GM18861 (cell line): ENCODE measurements at regions not wholly inside any gene's neighbourhood (a gene's known extent, or its start where the extent isn't known, plus 50 kb on each side); places are given as distances from the start of the nearest gene placed in this dataset.

Experiments
- ATAC-seq: cut with Tn5 transposase; IDR thresholded peaks from one replicate; pipeline ENCODE4 v1.9.1; 2021; ENCODE audit not compliant: unreplicated experiment

GRCh38 chrX:39716401-39716800, 381.4 kb downstream of the BCOR start:
- no peak for ATAC-seq

DNA sequence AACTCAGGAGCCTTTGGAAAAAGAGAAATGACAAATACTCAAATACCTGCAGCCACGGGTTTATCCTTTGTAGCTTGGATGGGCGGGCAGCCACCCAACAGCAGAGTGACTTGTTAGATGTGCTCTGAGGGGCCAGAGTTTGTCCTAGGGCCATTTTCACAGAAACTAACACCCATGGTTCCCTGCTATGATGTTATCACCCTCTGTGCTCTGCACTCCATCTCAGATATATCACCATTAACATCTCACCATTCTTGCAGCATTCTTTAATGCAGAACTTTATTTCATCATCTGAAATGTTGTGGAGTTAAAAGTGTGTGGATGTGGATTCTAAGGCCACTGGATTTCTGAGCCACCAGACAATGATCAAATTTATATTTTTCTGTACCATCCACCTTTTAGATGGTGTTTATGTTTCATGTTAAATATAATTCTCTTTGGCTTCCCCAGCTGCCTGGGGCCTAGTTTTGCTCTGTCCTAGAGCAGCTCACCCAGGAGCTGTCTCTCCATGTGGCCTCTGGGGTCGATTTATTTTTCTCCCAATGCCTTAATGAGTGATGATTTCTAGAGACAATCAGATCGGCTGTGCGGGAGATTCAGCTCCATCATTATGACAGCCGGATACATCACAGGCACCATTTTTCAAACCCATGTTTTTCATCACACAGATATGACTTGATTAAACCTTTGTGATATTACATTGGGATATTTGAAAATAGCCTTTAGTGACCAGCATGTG, 380.8 kb downstream of the BCOR start:
- ATAC-seq, result no peak

DNA sequence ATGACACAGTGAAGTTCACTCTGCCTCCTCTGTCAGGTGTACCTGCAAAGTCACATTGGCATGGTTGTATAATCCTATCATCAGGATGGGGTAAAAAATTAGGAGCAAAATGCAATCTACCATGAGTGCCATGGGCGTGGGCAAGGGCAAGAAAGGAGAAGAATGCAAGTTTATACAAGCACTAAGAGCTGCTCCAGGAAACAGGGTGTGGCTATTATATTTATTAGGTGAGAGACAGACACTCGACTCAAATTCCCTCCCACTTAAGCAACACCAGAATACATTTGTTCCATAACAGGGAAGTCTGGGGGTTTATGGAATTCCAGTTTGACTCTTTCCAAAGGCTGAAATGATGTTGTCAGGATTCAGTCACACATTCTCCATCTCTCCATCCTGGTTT, 378.8 kb downstream of the BCOR start:
- ATAC-seq, result no peak

- no peak for ATAC-seq
These were observed 376.8 kb downstream of the BCOR start for GRCh38 chrX:39720945-39721344.

DNA sequence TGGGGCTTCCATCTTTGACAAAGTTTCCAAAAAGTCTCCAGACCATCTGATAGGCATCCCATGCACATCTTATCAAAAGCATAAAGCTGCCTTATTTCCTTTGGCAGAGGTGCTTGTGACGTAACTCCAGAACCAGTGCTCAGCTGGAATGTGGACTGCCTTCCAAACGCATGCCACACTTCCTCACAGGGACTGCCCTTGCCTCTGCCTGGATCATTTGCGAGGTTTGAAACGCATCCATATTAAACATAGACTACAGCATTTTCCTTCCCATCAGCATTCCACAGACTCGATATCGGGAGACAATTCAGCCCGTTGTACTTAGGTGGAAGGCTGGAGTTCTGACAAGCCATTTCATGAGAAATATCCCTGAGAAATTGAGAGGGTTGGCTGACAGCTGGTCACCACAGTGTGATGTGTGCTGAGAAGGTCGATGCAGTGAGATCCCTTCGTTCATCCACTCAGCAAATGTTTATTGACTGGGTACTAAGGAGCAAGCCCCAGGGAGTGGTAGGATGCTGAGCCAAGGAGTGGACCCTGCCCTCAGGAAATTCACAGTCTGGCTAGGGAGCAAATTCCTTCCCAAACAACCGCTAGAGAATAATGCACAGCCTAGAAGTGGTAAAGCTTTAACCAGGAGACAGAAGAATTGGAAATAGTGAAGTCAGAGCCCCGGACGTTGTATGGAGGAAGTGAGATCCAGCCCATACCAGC, 376.0 kb downstream of the BCOR start:
- no peak for ATAC-seq

DNA sequence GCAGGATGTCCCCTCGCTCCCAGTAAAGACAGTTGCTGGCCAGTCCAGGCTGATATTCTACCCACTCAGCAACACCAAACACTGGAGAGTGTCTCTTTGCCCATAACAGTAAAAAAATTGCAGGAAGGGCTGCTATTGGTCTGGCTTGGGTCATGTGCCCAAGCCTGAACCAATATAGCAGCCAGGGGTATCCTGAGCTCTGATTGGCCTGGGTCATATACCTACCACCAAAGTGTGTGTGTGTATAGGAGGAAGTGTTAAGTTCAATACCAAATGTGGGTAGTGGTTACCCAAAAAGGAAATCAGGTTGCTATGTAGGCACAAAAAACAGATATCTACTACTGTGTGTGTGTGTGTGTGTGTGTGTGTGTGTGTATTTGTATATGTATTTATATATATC, 373.2 kb downstream of the BCOR start:
- no peak for ATAC-seq

GRCh38 chrX:39725114-39725513, 372.6 kb downstream of the BCOR start:
- no peak for ATAC-seq

- no peak for ATAC-seq
These were observed 371.7 kb downstream of the BCOR start for GRCh38 chrX:39725928-39726619.

DNA sequence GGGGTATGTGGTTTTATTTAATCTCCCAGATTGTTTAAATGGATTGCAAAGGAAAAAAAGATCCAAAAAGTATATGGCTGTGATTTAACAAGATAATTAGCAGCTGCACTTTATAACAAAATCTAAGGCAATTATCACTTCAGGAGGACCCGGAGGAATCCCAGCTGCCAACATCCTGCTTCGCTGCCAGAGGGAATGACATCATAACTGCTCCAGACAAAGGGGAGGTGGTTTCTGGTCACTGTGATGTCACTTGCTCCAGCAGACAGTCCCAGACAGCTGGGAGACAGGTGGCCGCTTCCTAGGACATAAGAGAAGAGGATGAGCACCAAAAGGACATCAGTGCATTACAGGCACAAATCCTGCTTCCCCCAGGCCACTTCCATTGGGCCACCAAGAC, 371.0 kb downstream of the BCOR start:
- no peak for ATAC-seq

DNA sequence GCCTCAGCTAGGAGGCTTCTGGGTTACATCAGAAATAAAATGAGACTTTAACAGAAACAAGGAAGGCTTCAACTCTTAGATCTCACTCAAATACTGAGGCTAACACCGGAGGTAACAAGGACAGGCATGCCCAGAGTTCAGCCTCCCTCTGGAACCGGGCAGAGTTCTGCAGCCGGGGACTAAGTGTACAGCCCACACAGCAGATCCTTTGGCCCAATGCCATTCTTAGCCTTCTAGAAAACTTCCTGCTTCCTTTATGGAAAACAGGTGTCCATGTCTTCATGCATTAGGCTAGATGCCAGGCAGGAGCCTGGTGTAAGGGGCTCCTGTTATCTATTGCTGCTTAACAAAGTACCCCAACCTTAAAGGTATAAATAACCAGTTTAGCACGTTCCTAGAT, 369.7 kb downstream of the BCOR start:
- ATAC-seq, result no peak

GRCh38 chrX:39728852-39729598, 368.7 kb downstream of the BCOR start:
- no peak for ATAC-seq

DNA sequence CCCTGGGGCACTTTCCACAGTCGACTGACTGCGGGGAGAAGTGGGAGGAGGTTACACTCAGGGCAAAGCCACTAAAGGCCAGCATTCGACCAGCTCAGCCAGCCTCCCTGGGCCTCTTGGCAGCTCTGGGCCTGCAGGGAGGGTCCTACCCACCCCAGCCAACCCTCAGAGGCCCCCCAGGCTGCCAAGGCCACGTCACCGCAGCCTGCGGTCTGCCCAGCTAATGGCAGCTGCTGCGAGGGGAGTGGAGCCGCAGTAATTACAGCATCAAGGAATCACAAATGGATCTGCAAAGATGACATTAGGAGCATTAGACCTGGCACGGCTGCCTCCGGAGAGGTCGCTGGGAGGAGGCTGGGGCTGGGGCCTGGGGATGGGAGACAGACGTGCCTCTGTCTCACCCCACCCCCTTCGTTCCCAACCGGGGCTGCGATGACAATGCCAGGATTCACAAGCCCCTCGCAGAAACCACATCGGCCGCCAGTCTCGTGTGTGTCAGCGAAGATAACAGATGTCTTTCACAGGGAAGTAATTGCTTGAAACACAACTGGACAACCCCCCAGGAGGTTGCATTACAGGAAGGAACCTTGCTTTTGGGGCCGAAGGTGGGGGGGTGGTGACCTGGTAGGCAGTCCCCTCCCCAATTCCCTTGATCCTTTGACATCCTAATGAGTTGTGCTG, 367.6 kb downstream of the BCOR start:
- no peak for ATAC-seq

GRCh38 chrX:39730662-39731329, 367.0 kb downstream of the BCOR start:
- ATAC-seq, result no peak

DNA sequence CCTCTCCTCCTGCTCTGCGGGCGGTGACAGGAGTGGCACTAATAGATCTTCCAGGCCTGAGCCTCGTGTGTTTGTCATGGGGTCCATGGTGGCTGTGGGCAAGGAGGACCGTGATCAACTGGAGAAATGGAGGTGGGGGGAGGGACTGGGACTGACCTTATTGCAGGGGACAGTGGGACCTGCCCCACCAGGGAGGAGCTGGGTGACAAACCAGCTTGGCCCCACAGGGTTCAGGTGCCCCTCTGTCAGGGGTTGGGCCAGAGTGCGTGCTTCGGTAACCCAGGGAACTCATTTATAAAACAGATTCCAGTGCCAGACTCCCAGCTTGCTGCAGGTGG, 366.5 kb downstream of the BCOR start:
- ATAC-seq, result no peak

- ATAC-seq, result no peak
These were observed 366.0 kb downstream of the BCOR start for GRCh38 chrX:39731735-39732134.

- no peak for ATAC-seq
These were observed 364.0 kb downstream of the BCOR start for GRCh38 chrX:39733745-39734144.

GRCh38 chrX:39734174-39734776, 363.5 kb downstream of the BCOR start:
- ATAC-seq, result no peak

GRCh38 chrX:39736216-39737211, 361.2 kb downstream of the BCOR start:
- ATAC-seq, result no peak

DNA sequence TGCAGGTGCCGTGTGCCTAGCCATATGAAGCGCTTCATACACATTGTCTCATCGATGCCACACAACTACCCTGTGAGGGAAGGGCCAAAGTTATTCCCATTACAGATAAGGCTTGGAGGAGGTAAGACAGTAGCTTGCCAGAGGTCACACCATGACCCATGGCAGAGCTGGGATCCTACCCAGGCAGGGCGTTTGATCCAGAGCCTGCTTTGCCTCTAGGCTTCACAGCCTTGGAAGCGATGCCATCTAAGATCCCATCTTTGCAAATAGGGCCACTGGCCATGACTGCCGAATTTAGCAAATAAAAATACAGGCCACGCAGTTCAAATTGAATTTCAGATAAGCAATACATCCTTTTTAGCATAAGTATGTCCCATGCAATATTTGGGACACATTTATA, 358.2 kb downstream of the BCOR start:
- no peak for ATAC-seq
